Astrocyte of the cerebellum (primary cell): ENCODE measurements at regions not wholly inside any gene's neighbourhood (a gene's known extent, or its start where the extent isn't known, plus 50 kb on each side); places are given as distances from the start of the nearest gene placed in this dataset.
A peak's percentile ranks its signal among the peaks of the same experiment; 100 is the strongest.

ENCODE experiments used
- DNase-seq: peaks from one replicate; pipeline ENCODE4 v3.0.0-alpha.2; 2011; ENCODE audit warnings: low read depth
- H3K4me3 ChIP-seq: 2 replicates; pipeline ENCODE4 v1.5.1; 2011; ENCODE audit warnings: mild to moderate bottlenecking, low read depth, low read length, moderate library complexity
- in situ Hi-C: cut with HindIII; loops from 2 replicates; pipeline ENCODE4 v1.10.0; 2017; ENCODE audit warnings: low sequenced_read_pairs
- TF ChIP-seq, protein P1 (sequence below): IDR thresholded peaks from 2 replicates; pipeline ENCODE4 v1.5.1; 2012; ENCODE audit warnings: low read length, low read depth, moderate library complexity, mild to moderate bottlenecking; ENCODE audit errors: missing control alignments

DNA sequence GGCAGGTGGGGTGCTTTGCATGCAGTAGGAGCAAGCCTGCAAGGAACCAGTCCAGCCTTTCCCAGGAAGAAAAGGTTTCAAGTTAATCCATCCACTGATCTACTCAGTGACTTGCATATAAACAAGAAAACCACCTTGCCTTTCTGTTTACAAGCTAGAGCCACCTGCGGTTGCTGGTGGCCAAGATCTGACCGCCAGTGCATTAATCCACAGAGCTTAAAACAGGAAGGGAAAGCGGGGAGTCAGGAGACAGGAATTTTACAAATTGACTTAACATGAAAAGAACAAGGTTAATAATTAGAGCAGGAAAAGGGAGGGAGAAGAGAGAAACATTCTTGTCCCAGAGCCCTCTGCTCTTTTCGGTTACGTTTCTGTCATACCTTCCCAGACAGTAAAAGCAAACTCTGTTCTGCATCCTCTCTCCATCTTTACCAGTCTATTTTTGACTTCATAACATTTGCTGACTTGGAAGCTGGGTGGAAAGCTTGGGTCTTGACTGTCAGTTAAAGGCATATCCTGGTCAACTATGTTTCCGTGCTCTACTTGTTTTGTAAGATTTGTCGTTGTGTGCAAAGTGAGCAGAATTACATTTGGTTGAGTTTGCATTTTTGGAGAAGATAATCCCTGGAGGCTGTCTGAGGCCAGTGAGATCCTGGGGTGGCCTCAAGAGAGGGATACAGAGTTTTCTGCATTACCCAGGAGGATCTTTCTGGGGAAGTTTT is 760.6 kb downstream of the EFNB2 start:
- TF ChIP-seq, protein P1, sequence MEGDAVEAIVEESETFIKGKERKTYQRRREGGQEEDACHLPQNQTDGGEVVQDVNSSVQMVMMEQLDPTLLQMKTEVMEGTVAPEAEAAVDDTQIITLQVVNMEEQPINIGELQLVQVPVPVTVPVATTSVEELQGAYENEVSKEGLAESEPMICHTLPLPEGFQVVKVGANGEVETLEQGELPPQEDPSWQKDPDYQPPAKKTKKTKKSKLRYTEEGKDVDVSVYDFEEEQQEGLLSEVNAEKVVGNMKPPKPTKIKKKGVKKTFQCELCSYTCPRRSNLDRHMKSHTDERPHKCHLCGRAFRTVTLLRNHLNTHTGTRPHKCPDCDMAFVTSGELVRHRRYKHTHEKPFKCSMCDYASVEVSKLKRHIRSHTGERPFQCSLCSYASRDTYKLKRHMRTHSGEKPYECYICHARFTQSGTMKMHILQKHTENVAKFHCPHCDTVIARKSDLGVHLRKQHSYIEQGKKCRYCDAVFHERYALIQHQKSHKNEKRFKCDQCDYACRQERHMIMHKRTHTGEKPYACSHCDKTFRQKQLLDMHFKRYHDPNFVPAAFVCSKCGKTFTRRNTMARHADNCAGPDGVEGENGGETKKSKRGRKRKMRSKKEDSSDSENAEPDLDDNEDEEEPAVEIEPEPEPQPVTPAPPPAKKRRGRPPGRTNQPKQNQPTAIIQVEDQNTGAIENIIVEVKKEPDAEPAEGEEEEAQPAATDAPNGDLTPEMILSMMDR: no peak
- no peak overlapping the region for H3K4me3 ChIP-seq
- in situ Hi-C loops: no loop called here
- peak; percentile 51 for DNase-seq

DNA sequence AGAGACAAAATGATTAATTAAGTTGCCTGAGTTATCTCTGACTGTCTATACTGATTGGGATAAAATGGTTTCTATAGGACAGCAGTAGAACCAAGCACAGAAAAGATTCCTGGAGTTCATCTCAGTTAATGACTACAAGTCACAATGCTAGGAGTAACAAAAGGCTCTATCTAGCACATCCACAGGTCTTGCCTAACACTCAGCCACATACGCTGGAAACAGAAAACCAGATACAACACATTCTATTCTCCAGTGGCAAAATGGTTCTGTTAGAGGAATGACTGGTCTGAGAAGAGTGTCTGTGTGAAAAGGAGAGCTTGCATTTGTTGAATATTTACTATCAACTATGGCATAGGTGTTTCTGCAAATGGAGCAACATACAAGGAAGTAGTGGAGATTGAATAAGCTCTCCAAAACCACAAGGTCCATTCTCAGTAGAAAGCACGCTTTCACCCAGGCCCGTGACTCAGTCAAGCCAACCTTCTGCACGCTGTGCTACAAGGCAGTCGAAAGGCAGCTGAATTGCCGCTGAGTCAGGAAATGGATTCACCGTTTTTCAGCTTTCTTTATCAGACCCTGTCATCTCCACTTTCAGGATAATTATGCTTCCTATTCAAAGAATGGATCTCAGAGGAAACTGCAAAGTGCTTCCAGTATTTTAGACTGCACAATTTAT is 761.5 kb downstream of the EFNB2 start:
- DNase-seq: peak; percentile 62
- in situ Hi-C loops: no loop called here
- H3K4me3 ChIP-seq: no peak overlapping the region
- TF ChIP-seq, protein P1: no peak

DNA sequence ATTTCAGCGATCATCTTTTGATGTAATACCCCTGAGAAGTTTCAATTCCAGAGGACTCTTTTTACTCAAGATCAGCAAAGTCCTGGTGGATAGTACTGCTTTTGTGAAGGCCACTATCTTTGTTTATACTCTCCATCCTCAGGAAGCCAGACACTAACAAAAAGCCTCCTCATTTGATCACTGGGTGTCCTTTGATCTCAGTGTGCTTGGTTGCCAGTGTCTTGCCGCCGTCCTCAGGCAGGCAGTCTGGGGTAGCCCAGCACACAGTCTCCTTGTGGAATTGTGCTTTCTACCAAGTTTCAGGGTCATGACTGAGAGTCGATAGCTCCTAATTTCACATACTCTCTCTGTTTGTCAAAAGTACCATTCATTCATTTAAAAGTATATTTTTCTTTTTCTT is 762.2 kb downstream of the EFNB2 start:
- in situ Hi-C loops: no loop called here
- TF ChIP-seq, protein P1: no peak
- DNase-seq: no peak

DNA sequence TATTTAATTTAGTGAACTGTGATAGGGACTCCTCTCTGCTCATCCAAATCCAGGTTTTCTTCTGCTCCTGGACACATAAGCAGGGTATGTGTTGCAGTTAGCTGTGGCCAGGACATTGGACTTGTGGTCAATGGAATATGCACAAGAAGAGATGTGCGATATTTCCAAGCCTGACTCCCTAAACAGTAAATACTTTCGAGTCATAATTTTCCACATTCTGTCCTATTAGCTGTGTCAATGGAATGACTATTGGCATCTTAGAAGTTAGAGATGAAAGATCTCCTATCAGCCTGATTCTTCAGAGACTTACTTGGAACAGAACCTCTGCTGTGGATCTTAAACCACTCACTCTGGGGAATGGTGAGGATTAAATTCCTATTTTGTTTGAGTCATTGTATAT is 771.0 kb downstream of the EFNB2 start:
- DNase-seq: no peak
- TF ChIP-seq, protein P1: no peak
- in situ Hi-C loops: no loop called here
- H3K4me3 ChIP-seq: no peak overlapping the region

More for the DNA sequence above, 762.2 kb downstream of the EFNB2 start:
- no peak overlapping the region for H3K4me3 ChIP-seq

DNA sequence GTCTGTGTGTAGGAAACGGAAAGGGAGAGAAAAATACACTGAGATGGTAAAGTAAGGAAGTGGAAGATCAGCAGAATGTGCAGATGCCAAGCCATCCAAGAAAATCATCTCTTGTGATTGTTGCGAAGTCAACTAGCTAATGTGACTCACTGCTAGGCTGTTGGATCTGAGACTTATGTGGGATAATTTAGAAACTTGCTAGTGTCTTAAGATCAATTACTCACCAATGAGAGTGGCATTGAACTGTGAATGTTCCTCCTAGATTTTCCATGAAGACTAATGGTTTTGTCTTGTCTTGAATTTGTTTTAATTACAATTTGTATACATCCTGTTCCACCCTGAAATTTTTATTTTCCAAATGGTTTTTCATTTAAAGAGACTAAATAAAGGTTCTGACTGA is 771.6 kb downstream of the EFNB2 start:
- no peak for DNase-seq
- TF ChIP-seq, protein P1: no peak
- in situ Hi-C loops: no loop called here
- H3K4me3 ChIP-seq: no peak overlapping the region

DNA sequence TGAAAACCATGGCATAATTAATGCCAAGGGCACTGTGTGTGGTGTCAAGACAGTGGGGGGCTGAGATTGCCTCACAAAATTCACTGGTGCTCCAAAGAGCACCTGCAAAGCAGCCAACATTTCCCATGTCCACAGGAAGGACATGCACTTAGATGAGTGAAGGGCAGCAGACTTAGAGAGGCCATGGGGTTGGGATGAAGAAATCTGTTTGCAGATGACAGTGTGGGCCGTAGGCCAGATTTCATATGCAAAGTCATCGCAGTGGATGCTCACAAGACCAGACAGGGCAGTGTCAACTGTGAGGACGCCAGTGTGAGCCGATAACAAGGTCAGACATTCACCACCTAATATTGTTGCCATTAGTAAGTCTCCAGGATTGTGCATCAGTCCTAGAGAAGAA is 773.4 kb downstream of the EFNB2 start:
- no peak for DNase-seq
- H3K4me3 ChIP-seq: no peak overlapping the region
- in situ Hi-C loops: no loop called here
- TF ChIP-seq, protein P1: no peak
